Activated CD4-positive, alpha-beta T cell treated with anti-CD3 and anti-CD28 coated beads, Interleukin-2, Interleukin-6, amounts not matched to agents 100 ng/mL and 50 ng/mL, durations not matched to agents 16 hours and 8 hours (primary cell): ENCODE measurements at regions not wholly inside any gene's neighbourhood (a gene's known extent, or its start where the extent isn't known, plus 50 kb on each side); places are given as distances from the start of the nearest gene placed in this dataset.

Source experiments
- DNase-seq: peaks from one replicate; pipeline ENCODE4 v3.0.0-alpha.2; 2020

DNA sequence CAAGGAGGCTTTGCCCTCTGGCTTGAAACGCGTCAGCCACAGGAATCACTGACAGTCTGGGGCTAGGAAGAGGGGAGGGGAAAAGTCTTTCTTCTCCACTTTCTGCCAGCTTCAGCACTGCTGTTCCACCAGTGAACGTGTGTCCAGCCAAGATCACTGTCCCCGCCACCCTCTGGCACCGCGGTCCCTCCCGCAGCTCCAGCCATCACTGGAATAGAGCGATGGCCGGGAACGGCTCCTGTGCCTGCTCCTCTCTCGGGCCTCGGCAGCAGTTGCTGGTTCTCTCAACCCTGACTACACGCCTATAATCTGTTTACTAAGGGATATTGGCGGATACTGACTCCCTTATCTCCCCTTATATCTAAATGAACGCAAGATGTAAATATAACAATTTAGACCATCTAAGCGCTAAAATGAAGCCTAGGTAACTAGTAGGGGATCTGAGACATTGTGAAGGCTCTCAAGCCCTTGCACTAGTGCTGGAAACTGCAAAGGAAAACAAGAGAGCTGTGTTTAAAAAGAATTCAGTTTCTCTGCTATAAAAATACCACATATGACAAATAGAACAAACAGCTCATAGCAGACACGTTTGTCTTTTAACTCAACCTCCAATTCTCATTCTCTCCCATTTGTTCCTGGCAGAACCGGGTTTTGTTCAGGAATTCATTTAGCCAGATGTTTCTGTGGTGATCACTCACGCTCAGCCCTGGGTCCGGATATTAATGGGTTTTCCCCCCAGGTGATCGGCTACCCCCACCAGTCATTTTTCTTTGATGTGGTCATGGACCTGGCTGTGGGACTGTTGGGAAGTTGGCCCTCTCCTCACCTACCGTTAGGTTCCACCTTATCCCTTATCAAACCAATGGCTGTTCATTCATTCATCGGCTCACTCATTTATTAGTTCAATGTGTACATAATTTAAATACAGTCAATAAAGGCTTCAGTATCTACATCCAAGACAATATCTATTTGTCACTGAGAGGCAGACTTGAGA is 149.8 kb downstream of the MED10 start:
- DNase-seq: no peak

- DNase-seq: no peak
Observed at GRCh38 chr5:6225121-6225607, 153.2 kb downstream of the MED10 start.

GRCh38 chr5:6224406-6224805 is 153.9 kb downstream of the MED10 start:
- no peak for DNase-seq

- DNase-seq: no peak
Observed at GRCh38 chr5:6222899-6223298, 155.4 kb downstream of the MED10 start.

DNA sequence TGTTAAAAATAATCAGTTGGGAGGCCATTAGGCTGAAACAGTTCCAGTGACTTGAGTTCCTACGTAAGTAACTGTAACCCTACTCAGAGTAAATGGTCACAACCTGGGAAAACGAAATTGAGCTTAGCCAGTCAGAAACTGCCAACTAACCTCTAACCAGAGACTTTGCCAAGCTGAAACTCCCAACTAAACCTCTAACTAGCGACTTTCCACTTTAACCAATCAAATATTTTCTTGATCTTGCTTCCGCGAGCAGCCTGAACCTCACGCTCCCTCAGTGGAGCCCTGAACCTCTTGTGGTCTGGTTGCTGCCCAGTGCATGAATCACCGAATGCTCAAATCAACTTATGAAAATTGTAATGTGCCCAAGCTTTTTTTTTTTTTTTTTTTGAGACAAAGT is 156.2 kb downstream of the MED10 start:
- peak; percentile 40 for DNase-seq

GRCh38 chr5:6221141-6221626 is 157.2 kb downstream of the MED10 start:
- DNase-seq: no peak

- DNase-seq: no peak
Observed at GRCh38 chr5:6220346-6221088, 157.8 kb downstream of the MED10 start.

- no peak for DNase-seq
Observed at GRCh38 chr5:6218517-6218916, 159.8 kb downstream of the MED10 start.

DNA sequence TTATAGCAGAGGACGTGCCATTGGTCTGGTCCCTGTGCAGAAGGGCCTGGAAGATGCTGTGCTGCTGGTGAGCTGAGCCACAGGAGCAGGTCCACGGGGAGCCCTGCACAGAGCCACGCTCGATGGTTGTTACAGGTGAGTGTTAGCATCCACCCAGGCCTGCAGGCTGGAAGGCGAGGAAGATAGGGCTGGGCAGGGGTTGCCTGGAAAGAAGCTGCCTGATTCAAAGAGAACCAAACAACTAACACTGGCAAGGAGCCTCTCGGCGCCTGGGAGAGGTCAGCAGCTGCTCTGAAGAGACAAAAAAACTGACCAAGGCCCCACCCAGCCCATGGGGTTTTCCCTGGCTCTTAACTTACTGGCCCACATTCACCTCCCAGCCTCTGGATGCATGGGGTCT is 160.2 kb downstream of the MED10 start:
- DNase-seq: no peak

DNA sequence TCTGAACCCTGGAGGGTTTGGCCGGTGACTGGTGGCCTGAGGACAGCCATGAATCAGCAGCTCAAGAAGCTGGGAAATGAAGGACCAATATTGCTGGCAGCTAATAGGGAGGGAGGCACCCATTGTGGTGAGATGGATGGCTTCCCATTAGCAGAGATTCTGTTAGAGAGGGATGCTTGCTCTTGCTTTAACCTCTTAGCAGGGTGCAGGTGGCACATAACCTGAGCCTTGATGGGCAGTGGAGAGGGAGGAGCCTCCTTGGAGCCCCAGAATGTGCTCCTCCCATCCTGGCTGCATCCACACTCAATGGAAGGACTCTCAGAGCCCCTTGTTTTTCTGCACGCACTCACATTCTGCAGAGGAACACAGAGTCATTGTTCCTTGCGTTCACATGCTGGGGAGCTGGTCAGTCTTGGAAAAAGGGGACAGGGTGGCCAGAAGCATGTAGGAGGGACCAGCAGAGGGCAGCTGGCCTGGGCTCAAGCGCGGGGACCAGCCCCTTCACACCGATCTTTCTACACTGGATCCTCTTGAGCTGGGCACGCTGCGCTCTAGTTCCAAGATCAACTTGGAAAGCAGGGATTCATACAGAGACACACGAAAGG is 161.8 kb downstream of the MED10 start:
- DNase-seq: no peak

- no peak for DNase-seq
Observed at GRCh38 chr5:6215891-6216290, 162.5 kb downstream of the MED10 start.

GRCh38 chr5:6212244-6212643 is 166.1 kb downstream of the MED10 start:
- DNase-seq: no peak

DNA sequence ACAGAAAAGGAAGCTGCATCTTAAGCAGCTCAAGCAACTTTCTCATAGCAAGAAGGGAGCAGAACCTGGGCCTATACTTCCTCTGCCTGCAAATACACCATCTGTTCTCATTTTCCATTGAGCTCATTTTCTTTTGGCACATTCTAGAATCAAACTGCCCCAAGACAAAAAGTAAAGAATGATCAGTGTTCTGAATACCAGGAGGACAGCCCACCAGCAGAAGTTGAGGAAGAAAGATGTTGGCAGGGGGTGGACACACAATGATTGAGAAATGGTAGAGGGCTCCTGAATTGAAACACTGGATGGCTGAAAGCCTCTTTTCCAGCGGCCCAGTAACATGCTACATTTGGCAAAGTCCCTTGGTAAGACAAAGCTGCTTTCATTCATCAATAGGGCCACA is 171.8 kb downstream of the MED10 start:
- no peak for DNase-seq

GRCh38 chr5:6202968-6203365 is 175.4 kb downstream of the MED10 start:
- no peak for DNase-seq

DNA sequence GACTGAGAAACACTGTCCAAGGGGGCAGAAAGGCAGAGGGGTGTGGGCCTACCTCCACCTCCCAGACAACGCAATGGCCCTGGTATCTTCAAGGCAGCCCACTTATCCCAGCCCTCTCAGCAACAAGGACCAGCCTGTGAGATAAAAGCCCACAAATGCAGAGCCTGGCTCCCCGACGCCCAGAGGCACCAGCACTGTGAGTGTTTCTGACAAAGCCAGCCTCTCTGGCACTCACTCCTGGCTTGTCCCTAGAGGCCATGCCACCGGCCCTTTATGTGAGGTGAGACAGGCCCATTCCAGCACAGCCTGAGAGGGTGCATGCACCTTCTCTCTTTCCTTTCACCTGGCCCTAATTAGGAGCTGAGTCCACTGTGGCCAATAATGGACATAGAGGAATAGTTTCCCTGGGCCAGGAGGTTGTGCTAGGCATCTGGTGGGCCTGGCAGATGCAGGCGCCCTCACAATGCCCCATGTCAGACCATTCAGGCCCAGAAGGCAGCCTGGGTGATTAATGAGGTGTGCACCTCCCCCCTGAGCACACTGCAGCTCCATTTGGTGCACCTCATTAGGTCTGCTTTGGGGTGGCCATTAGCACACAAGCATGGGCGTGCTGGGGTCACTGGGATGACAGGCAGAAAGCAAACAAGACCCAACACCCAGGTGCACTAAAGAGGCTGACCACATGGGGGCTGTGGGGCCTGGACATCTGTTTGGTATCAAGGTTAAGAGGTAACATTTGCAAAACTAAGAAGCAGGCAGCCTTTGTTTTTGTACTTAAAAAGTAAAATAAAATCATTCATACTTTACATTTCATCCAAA is 176.0 kb downstream of the MED10 start:
- no peak for DNase-seq

- DNase-seq: no peak
Observed at GRCh38 chr5:6201631-6202030, 176.7 kb downstream of the MED10 start.

GRCh38 chr5:6198531-6198930 is 179.8 kb downstream of the MED10 start:
- DNase-seq: no peak

DNA sequence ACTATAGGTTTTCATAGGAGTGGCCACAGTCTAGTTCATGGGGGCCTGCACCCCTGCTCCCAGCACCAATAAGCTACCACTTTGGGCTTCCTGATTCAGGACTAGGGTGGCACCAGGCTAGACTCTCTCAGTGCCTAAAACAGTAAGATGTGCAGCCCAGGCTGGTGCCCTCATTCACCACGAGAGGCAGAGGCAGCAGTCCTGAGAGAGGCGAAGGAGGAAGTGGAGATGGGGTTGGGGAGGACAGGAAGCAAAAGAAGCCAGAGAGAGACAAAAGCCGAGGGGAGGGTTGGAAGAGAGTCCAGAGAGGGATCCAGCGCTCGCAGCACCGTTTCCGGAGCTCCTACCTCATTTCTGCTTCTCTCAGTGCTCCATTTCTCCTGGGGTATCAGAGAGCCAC is 180.9 kb downstream of the MED10 start:
- no peak for DNase-seq

DNA sequence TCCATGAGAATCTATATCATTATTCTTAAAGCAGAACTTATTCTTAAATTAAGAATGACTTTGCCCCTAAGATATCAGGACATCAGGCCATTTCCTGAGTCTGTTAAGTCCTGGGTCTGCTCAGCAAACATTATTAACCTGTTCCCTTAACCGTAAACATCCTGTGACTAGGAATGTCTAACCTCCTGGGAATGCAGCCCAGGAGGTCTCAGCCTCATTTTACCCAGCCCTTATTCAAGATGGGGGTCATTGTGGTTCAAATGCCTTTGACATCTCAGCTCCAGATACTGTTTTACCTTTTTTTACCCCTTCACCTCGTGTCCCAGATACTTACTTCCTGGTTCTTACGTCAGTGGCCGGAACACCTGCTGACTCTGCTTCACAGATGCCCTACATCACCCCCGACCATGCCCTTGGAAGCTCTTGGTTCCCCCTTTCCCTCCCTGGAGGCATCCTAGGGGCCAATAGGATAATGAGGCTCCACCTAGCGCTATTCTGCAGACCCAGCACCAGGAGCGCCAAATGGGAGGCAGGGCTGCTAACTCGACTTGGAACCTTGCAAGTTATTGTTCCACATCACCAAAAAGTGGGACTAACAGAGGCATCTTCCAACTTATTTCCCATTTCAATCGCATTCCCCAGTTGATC is 182.5 kb downstream of the MED10 start:
- DNase-seq: no peak

GRCh38 chr5:6194906-6195612 is 183.3 kb downstream of the MED10 start:
- DNase-seq: no peak

GRCh38 chr5:6194261-6194875 is 184.0 kb downstream of the MED10 start:
- DNase-seq: no peak
